GM12892 (cell line): ENCODE measurements at regions not wholly inside any gene's neighbourhood (a gene's known extent, or its start where the extent isn't known, plus 50 kb on each side); places are given as distances from the start of the nearest gene placed in this dataset.
"Not testable (repeated sequence)": the region's sequence is repeated elsewhere in the genome, so short reads cannot be mapped to it uniquely, and the experiment has no call there.

Experiments used
- DNase-seq: peaks from one replicate; pipeline ENCODE4 v3.0.0; 2011; ENCODE audit not compliant: insufficient read length
- FAIRE-seq: peaks from 2 replicates; lab custom pipeline; 2011; peaks lifted over from hg19 to GRCh38; lab: Jason Lieb, UNC
- POLR2A ChIP-seq: IDR thresholded peaks from 2 replicates; pipeline ENCODE4 v1.6.1; 2011; ENCODE audit warnings: low read depth, low read length, control low read depth
- POLR2AphosphoS5 ChIP-seq: IDR thresholded peaks from 2 replicates; pipeline ENCODE4 v1.6.1; 2011; ENCODE audit warnings: low read depth, low read length, control low read depth
- TAF1 ChIP-seq: IDR thresholded peaks from 2 replicates; pipeline ENCODE4 v1.6.1; 2011; ENCODE audit warnings: low read depth, mild to moderate bottlenecking, control low read depth, low read length, borderline replicate concordance

DNA sequence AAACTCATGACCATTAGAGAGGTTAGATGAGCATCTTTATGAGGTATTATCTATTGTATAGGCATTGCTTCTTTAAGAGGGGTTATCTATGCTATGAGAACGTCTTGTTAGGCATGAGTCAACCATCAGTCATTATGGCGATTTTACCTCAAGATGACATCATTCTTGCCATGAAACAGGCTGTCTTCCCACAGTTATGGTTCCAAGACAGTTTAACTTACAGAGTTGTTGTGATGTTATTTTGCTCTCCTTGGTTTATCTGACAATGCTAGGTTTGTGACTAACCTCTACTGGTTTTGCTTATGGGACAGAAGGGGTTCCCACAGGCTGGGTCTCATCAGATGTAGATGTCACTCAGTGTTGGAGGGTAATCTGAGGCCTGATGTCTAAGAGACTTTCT lies 1864.7 kb upstream of the ACO1 start:
- DNase-seq (no peak), FAIRE-seq (no peak)
- no peak for TF ChIP-seq POLR2AphosphoS5
- TF ChIP-seq POLR2A: no peak
- TF ChIP-seq TAF1: no peak

DNA sequence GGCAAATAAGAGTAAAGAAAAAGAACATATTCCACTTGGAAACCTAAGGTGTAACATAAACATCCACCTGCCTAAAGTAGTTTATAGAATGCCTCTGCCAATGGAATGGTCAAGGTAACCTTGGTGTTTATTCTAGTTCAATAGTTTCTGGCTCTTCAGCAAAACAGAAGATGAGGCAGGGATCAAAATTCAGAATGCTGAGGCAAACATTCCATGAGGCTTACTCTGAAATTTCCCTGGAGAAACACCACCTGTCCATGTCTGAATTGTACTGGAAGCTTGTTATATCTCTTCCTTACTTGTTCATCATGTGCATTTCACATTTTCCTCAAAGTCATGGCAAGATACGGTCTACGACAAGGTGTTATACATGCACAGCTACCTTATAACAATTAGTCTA lies 1862.4 kb upstream of the ACO1 start:
- FAIRE-seq (no peak), DNase-seq (no peak)
- TF ChIP-seq POLR2A (no peak), POLR2AphosphoS5 (no peak), TAF1 (no peak)

DNA sequence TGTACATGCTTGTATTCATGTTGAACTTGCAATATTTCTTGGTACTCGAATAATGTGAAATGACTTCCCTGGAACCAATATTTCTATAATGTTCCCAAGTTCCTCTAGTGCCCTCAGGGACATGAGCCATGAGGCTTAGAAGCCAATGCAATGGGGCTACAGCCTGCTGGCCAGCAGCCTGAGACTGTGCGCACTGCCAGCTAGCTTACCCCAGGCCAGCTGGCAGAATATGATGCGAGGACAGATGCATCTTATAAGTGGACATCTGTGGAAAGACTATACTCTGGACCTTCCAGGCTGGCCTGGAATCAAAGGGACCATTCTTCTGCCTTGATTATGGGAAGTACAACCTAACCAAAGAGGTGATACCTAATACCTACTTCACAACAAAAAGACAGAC lies 1862.0 kb upstream of the ACO1 start:
- FAIRE-seq: no peak
- no peak for DNase-seq
- no peak for TF ChIP-seq POLR2A
- no peak for TF ChIP-seq TAF1
- TF ChIP-seq POLR2AphosphoS5: no peak

DNA sequence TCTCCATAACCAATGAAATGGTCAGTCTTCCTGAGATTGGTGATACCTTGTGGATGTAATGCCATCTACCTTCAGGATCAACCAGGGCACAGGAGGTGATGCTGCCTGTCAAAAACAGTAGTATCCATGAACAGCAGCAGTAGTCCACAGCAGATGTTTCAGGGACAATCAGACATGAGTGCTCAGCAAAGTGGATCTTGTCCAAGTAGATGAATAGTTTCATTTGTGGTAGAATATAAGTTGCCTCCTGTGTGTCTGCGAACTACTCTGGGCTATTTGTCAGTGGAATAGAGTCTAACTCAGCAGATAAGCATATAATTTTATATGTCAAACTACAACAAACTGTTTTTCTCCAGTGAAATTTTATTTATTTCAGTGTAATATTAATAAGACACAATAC lies 1860.1 kb upstream of the ACO1 start:
- TF ChIP-seq TAF1: no peak
- TF ChIP-seq POLR2AphosphoS5: no peak
- TF ChIP-seq POLR2A: no peak
- FAIRE-seq: no peak
- DNase-seq: no peak

DNA sequence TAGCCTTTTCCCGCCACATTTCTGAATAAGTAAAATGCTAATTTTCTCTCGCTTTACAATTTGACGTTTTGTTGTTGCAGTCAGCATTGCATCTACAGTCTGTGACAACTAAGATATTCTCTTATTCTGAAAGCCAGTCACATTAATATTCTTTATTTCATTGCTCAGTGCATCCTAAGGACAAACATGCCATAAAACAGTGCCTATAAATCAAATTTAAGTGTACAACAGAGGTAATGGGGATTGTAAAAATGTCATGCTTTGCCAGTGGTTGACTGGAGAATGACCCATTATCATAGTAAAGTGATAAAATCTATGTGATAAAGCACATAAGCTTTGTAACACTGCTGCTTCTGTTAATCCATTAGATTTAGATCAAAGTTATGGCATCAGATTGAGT lies 1850.0 kb upstream of the ACO1 start:
- FAIRE-seq (no peak), DNase-seq (no peak)
- TF ChIP-seq POLR2A (no peak), POLR2AphosphoS5 (no peak), TAF1 (no peak)

DNA sequence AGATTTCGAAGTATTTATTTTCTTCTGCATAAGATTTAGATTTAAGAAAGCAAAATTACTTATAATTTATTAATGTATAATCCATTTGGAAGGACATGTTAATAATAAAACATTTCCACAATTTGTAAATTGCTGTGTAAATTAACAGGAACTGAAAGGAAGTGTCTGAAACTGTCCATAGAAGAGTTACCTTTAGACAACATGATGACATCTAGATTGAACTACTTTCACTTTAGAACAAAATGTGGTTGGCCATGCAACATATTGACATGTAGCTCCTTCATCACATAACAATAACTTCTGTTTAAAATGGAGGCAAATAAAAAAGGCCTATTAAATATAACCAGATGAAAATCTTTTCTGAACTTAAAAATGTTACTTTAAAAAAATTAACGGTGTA lies 1849.5 kb upstream of the ACO1 start:
- FAIRE-seq (no peak), DNase-seq (no peak)
- TF ChIP-seq TAF1 (no peak), POLR2AphosphoS5 (no peak), POLR2A (no peak)

DNA sequence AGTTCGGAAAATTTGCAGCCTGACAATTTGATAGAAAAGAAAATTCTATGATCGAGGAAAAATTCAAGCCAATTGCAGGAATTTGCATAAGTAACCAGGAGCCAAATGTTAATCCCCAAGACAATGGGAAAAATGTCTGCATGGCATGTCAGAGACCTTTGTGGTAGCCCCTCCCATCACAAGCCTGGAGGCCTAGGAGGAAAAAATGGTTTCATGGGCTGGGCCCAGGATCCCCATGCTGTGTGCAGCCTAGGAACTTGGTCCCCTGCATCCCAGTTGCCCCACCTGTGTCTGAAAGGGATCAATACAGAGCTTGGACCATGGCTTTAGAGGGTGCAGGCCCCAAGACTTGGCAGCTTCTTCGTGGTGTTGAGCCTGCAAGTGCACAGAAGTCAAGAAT lies 1847.9 kb upstream of the ACO1 start:
- no peak for DNase-seq
- TF ChIP-seq TAF1 (no peak), POLR2A (no peak), POLR2AphosphoS5 (no peak)
- FAIRE-seq: no peak

DNA sequence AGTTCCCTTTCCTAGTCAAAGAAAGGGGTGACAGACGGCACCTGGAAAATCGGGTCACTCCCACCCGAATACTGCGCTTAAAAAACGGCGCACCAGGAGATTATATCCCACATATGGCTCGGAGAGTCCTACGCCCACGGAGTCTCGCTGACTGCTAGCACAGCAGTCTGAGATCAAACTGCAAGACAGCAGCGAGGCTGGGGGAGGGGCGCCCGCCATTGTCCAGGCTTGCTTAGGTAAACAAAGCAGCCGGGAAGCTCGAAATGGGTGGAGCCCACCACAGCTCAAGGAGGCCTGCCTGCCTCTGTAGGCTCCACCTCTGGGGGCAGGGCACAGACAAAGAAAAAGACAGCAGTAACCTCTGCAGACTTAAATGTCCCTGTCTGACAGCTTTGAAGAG lies 1844.7 kb upstream of the ACO1 start:
- not testable (repeated sequence) for FAIRE-seq

DNA sequence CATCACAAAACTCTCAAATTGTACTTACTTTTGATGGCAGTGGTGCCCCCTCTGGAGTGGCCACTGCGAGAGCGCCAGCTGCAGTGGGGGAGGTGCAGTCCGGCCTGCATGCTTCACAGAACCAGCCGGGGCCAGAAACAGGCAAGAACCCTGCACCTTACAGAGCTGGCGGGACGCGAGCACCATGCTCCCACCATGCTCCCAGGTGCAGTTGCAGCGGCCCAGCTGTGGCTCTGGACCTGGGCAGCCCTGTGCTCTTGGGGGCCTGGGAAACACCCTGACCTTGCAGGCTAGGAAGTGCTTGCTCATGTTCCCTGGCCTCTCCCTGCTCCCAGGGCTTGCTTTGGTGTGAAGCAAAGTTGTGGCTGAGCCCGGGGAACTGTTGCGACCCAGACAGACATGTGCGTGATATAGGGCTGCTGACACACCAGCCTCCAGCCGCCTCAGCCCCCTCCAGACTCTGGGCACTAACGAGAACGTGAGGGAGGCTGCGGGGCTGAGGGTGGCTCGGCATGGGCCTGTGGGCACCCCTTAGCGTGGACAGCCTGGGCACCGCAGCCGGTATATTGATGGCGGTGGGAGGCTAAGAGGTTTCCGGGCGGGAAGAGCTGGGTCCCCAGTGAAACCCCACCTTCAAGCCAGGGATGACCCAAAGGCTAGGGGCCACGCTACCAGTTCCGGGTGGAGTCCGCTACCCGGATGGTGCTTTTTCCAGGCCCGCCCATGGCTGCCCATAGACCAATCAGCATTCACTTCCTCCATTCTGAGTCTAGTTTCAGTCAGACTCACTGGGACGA lies 1809.9 kb upstream of the ACO1 start:
- TF ChIP-seq POLR2AphosphoS5: no peak
- no peak for TF ChIP-seq POLR2A
- TF ChIP-seq TAF1: no peak

More for the DNA sequence above, 1844.7 kb upstream of the ACO1 start:
- not testable (repeated sequence) for DNase-seq

DNA sequence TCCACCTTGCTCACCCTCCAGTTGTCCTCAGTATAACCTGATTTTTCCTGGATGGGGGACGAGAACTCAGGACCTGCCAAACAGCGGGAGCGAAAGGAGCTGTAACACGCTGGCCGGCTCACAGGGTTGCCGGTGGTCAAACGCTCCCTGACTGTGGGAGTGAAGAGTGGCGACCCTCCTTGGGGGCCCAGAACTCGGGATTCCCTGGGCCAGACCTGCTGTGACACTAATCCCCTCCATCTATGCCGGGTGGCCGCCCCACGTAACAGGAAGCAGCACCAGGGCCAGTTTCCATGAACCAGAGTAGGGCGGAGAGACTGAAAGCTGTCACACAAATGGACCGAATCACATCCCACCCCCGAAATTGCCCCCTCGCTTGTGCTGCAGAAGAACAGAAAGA lies 1809.2 kb upstream of the ACO1 start:
- DNase-seq (no peak), FAIRE-seq (no peak)
- TF ChIP-seq POLR2A (no peak), TAF1 (no peak), POLR2AphosphoS5 (no peak)

More for the DNA sequence above, 1809.9 kb upstream of the ACO1 start:
- no peak for DNase-seq
- FAIRE-seq: no peak

DNA sequence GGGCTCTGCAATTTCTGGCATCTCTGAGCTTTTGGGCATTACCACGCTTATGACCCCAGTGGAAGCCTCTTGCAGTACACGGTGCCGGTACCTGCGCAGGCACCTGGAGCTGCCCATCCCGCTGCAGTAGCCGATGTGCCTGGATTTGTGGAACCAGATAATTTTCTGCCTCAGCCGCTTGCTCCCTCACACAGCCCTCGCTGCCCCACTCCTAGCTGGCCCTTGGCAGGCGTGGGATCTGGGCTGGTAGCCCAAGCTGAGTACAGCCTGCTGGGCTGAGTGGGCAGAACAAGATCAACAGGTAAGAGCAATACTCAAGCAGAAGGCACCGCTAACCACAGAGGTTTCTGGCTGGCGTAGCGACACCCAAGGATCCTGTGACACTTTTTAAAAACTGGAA lies 1808.8 kb upstream of the ACO1 start:
- DNase-seq (no peak), FAIRE-seq (no peak)
- no peak for TF ChIP-seq TAF1
- no peak for TF ChIP-seq POLR2A
- TF ChIP-seq POLR2AphosphoS5: no peak

DNA sequence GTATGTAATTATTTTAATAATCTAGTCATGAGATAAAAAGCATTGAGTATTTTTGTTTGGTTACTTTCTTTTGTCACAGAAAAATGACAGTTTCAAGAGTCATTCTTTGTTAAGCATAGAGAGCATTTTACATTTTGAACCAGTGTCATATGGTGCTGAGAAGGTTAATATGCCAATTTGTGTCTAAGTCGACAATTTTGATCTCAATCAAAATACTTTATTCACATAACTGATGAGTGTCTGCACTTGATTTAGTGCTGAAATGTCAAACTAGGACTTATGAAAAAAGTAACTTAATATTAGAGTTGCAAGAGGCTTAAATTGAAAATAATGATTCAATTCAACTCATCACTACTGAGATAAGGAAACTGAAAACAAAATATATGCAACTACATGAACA lies 1804.6 kb upstream of the ACO1 start:
- TF ChIP-seq TAF1: no peak
- TF ChIP-seq POLR2A: no peak
- TF ChIP-seq POLR2AphosphoS5: no peak
- no peak for DNase-seq
- FAIRE-seq: no peak
